Large intestine (tissue), 3 donors: ENCODE measurements at regions not wholly inside any gene's neighbourhood (a gene's known extent, or its start where the extent isn't known, plus 50 kb on each side); places are given as distances from the start of the nearest gene placed in this dataset.

Experiments
- DNase-seq, 2 donors: peaks; one replicate each; pipeline versions ENCODE4 v3.0.0 to v3.0.0-alpha.2; 2013
- H3K27ac ChIP-seq: one replicate; pipeline ENCODE4 v1.5.1; 2013; ENCODE audit warnings: low read length
- H3K27me3 ChIP-seq: 2 replicates; pipeline ENCODE4 v1.6.1; 2013; ENCODE audit warnings: low read length; ENCODE audit not compliant: control insufficient read depth, insufficient read depth
- H3K36me3 ChIP-seq: 2 replicates; pipeline ENCODE4 v1.6.1; 2013; ENCODE audit warnings: low read length; ENCODE audit not compliant: control insufficient read depth, insufficient read depth
- H3K4me1 ChIP-seq: one replicate; pipeline ENCODE4 v1.6.1; 2013; ENCODE audit warnings: low read length; ENCODE audit not compliant: control insufficient read depth, insufficient read depth
- H3K4me3 ChIP-seq: one replicate; pipeline ENCODE4 v1.5.1; 2013; ENCODE audit warnings: low read length
- H3K9me3 ChIP-seq: one replicate; pipeline ENCODE4 v1.6.1; 2013; ENCODE audit warnings: mild to moderate bottlenecking, low read depth, low read length, moderate library complexity; ENCODE audit not compliant: control insufficient read depth
- WGBS: methylation state at CpG from one replicate; pipeline ENCODE4 v1.1.5; 2013; ENCODE audit warnings: low lambda C conversion rate; ENCODE audit not compliant: insufficient coverage; 5-methylcytosine and 5-hydroxymethylcytosine counted together

GRCh38 chr17:34125010-34125409, 130.1 kb upstream of the CCL2 start:
- no peaks in the 10 kb centered on the region for H3K36me3 ChIP-seq
- no peak overlapping the region for H3K4me3 ChIP-seq
- no peaks in the 10 kb centered on the region for H3K27me3 ChIP-seq
- no peaks in the 10 kb centered on the region for H3K9me3 ChIP-seq
- WGBS = no CpG with 5 or more reads among the region's 6 CpGs
- no peak overlapping the region for H3K27ac ChIP-seq
- no peaks in the 10 kb centered on the region for H3K4me1 ChIP-seq
- no peak for DNase-seq

- Histone ChIP-seq H3K9me3 (no peaks in the 10 kb centered on the region), H3K27me3 (no peaks in the 10 kb centered on the region), H3K27ac (no peak overlapping the region), H3K36me3 (no peaks in the 10 kb centered on the region), H3K4me1 (no peaks in the 10 kb centered on the region), H3K4me3 (no peak overlapping the region)
- no CpG with 5 or more reads among the region's 3 CpGs for WGBS
- no peak for DNase-seq
Observed at GRCh38 chr17:34125921-34126320, 129.2 kb upstream of the CCL2 start.

GRCh38 chr17:34126496-34126895, 128.6 kb upstream of the CCL2 start:
- no peak for DNase-seq
- no peak overlapping the region for H3K27ac ChIP-seq
- no peaks in the 10 kb centered on the region for H3K4me1 ChIP-seq
- H3K36me3 ChIP-seq = no peaks in the 10 kb centered on the region
- no peak overlapping the region for H3K4me3 ChIP-seq
- no peaks in the 10 kb centered on the region for H3K27me3 ChIP-seq
- WGBS = no CpG with 5 or more reads among the region's 7 CpGs
- no peaks in the 10 kb centered on the region for H3K9me3 ChIP-seq

- Histone ChIP-seq H3K9me3 (no peaks in the 10 kb centered on the region), H3K4me1 (no peaks in the 10 kb centered on the region), H3K4me3 (no peak overlapping the region), H3K27me3 (no peaks in the 10 kb centered on the region), H3K36me3 (no peaks in the 10 kb centered on the region), H3K27ac (no peak overlapping the region)
- WGBS = no CpG with 5 or more reads among the region's 3 CpGs
- no peak for DNase-seq
Observed at GRCh38 chr17:34126965-34127364, 128.1 kb upstream of the CCL2 start.

GRCh38 chr17:34130544-34130943, 124.5 kb upstream of the CCL2 start:
- WGBS = no CpG with 5 or more reads among the region's 2 CpGs

GRCh38 chr17:34131386-34131785, 123.7 kb upstream of the CCL2 start:
- Histone ChIP-seq H3K4me1 (no peaks in the 10 kb centered on the region), H3K4me3 (no peak overlapping the region), H3K27ac (no peak overlapping the region), H3K9me3 (no peaks in the 10 kb centered on the region), H3K27me3 (no peaks in the 10 kb centered on the region), H3K36me3 (no peaks in the 10 kb centered on the region)
- WGBS = no CpG with 5 or more reads among the region's 3 CpGs
- no peak for DNase-seq

More at GRCh38 chr17:34130544-34130943, 124.5 kb upstream of the CCL2 start:
- Histone ChIP-seq H3K36me3 (no peaks in the 10 kb centered on the region), H3K27ac (no peak overlapping the region), H3K4me3 (no peak overlapping the region), H3K4me1 (no peaks in the 10 kb centered on the region), H3K9me3 (no peaks in the 10 kb centered on the region), H3K27me3 (no peaks in the 10 kb centered on the region)
- DNase-seq = no peak

- Histone ChIP-seq H3K27me3 (no peaks in the 10 kb centered on the region), H3K4me3 (no peak overlapping the region), H3K27ac (no peak overlapping the region), H3K4me1 (no peaks in the 10 kb centered on the region), H3K9me3 (no peaks in the 10 kb centered on the region), H3K36me3 (no peaks in the 10 kb centered on the region)
- WGBS = no CpG with 5 or more reads among the region's 2 CpGs
- DNase-seq = no peak
Observed at GRCh38 chr17:34133350-34133749, 121.7 kb upstream of the CCL2 start.

- Histone ChIP-seq H3K27ac (no peak overlapping the region), H3K4me1 (no peaks in the 10 kb centered on the region), H3K27me3 (no peaks in the 10 kb centered on the region), H3K4me3 (no peak overlapping the region), H3K9me3 (no peaks in the 10 kb centered on the region), H3K36me3 (no peaks in the 10 kb centered on the region)
- no CpG with 5 or more reads among the region's 2 CpGs for WGBS
- DNase-seq = no peak
Observed at GRCh38 chr17:34135841-34136240, 119.2 kb upstream of the CCL2 start.

- H3K4me3 ChIP-seq = no peak overlapping the region
- H3K4me1 ChIP-seq = no peaks in the 10 kb centered on the region
- H3K9me3 ChIP-seq = no peaks in the 10 kb centered on the region
- no peaks in the 10 kb centered on the region for H3K36me3 ChIP-seq
- no CpG with 5 or more reads among the region's 8 CpGs for WGBS
- no peak for DNase-seq
- H3K27me3 ChIP-seq = no peaks in the 10 kb centered on the region
- no peak overlapping the region for H3K27ac ChIP-seq
Observed at GRCh38 chr17:34140006-34140405, 115.1 kb upstream of the CCL2 start.

GRCh38 chr17:34141590-34141989, 113.5 kb upstream of the CCL2 start:
- 80% methylated on average over 1 of the region's 2 CpGs for WGBS
- Histone ChIP-seq H3K4me1 (no peaks in the 10 kb centered on the region), H3K4me3 (no peak overlapping the region), H3K27ac (no peak overlapping the region), H3K27me3 (no peaks in the 10 kb centered on the region), H3K9me3 (no peaks in the 10 kb centered on the region), H3K36me3 (no peaks in the 10 kb centered on the region)
- no peak for DNase-seq

- no CpG with 5 or more reads among the region's 1 CpG for WGBS
- Histone ChIP-seq H3K27me3 (no peaks in the 10 kb centered on the region), H3K4me1 (no peaks in the 10 kb centered on the region), H3K4me3 (no peak overlapping the region), H3K9me3 (no peaks in the 10 kb centered on the region), H3K27ac (no peak overlapping the region), H3K36me3 (no peaks in the 10 kb centered on the region)
- DNase-seq = no peak
Observed at GRCh38 chr17:34143430-34143829, 111.7 kb upstream of the CCL2 start.
